ENCODE measurements at regions not wholly inside any gene's neighbourhood (a gene's known extent, or its start where the extent isn't known, plus 50 kb on each side); places are given as distances from the start of the nearest gene placed in this dataset.

- TF ChIP-seq ZBTB11 (tag by site-specific recombination; conservative IDR thresholded peaks at IDR 0.05; ENCODE audit: low read depth) (no peak), ZNF677 (tag by site-specific recombination; IDR thresholded peaks at IDR 0.05) (no peak), WT1 (tag by site-specific recombination; IDR thresholded peaks at IDR 0.05) (no peak), ZNF335 (tag by site-specific recombination; conservative IDR thresholded peaks at IDR 0.05) (no peak), ZFP69B (tag by site-specific recombination; IDR thresholded peaks at IDR 0.05) (no peak), ZNF521 (tag by site-specific recombination; IDR thresholded peaks at IDR 0.05) (no peak), TRIM28 (IDR thresholded peaks at IDR 0.05; ENCODE audit: borderline replicate concordance, low read length) (no peak), ZNF692 (tag by site-specific recombination; IDR thresholded peaks at IDR 0.05) (no peak), ZNF549 (tag by site-specific recombination; IDR thresholded peaks at IDR 0.05) (no peak), ZNF571 (tag by site-specific recombination; IDR thresholded peaks at IDR 0.05) (no peak)
- no peaks in the 10 kb centered on the region for H3K4me1 ChIP-seq (ENCODE audit: control insufficient read depth, insufficient read depth, low read length)
- no peak overlapping the region for H3K4me3 ChIP-seq (ENCODE audit: low read depth, low read length)
- CTCF ChIA-PET, result no interaction called here
- no peaks in the 10 kb centered on the region for H3K9me3 ChIP-seq (ENCODE audit: control insufficient read depth, insufficient read depth, low read depth, low read length)
- H3K27ac ChIP-seq (ENCODE audit: extremely low read depth, low read depth, low read length), result no peak overlapping the region
- H3K36me3 ChIP-seq (ENCODE audit: control insufficient read depth in 2 of 2, insufficient read depth in 1 of 2, low read length in 2 of 2), result no peaks in the 10 kb centered on the region
- POLR2A ChIA-PET, result no interaction called here
Observed at GRCh38 chr4:22203711-22204011, 255.1 kb upstream of the KCNIP4 start.

GRCh38 chr4:22202975-22203710 lies 254.6 kb upstream of the KCNIP4 start:
- no peaks in the 10 kb centered on the region for H3K9me3 ChIP-seq (ENCODE audit: control insufficient read depth, insufficient read depth, low read depth, low read length)
- no peak overlapping the region for H3K27ac ChIP-seq (ENCODE audit: extremely low read depth, low read depth, low read length)
- POLR2A ChIA-PET, result no interaction called here
- H3K4me3 ChIP-seq (ENCODE audit: low read depth, low read length), result no peak overlapping the region
- H3K36me3 ChIP-seq (ENCODE audit: control insufficient read depth in 2 of 2, insufficient read depth in 1 of 2, low read length in 2 of 2), result no peaks in the 10 kb centered on the region
- no peaks in the 10 kb centered on the region for H3K4me1 ChIP-seq (ENCODE audit: control insufficient read depth, insufficient read depth, low read length)
- CTCF ChIA-PET, result no interaction called here
- TF ChIP-seq SCRT2 (tag by site-specific recombination; IDR thresholded peaks at IDR 0.05) (no peak), ZNF132 (tag by site-specific recombination; IDR thresholded peaks at IDR 0.05; ENCODE audit: borderline replicate concordance) (no peak), RBAK (tag by site-specific recombination; IDR thresholded peaks at IDR 0.05) (no peak), ZNF747 (tag by site-specific recombination; IDR thresholded peaks at IDR 0.05) (no peak), INSM2 (tag by site-specific recombination; IDR thresholded peaks at IDR 0.05) (no peak), ZNF660 (tag by site-specific recombination; IDR thresholded peaks at IDR 0.05) (no peak), ZNF138 (tag by site-specific recombination; IDR thresholded peaks at IDR 0.05; ENCODE audit: borderline replicate concordance) (no peak), KLF16 (tag by site-specific recombination; IDR thresholded peaks at IDR 0.05) (no peak), ZNF707 (tag by site-specific recombination; IDR thresholded peaks at IDR 0.05) (no peak), ZNF335 (tag by site-specific recombination; conservative IDR thresholded peaks at IDR 0.05) (no peak), ZNF677 (tag by site-specific recombination; IDR thresholded peaks at IDR 0.05) (no peak), ZNF362 (tag by site-specific recombination; IDR thresholded peaks at IDR 0.05) (no peak), ZNF513 (tag by site-specific recombination; IDR thresholded peaks at IDR 0.05) (no peak), BCL6B (tag by site-specific recombination; IDR thresholded peaks at IDR 0.05) (no peak), ZNF2 (tag by site-specific recombination; IDR thresholded peaks at IDR 0.05) (no peak)

All from HEK293 (cell line).